GM23248 (cell line): ENCODE measurements at regions not wholly inside any gene's neighbourhood (a gene's known extent, or its start where the extent isn't known, plus 50 kb on each side); places are given as distances from the start of the nearest gene placed in this dataset.

Experiments
- EZH2 ChIP-seq: fragments of 200-600 bp; sonication (generic); IDR thresholded peaks from 2 replicates; pipeline ENCODE4 v1.6.1; 2018; ENCODE audit warnings: antibody characterized with exemption, mild to moderate bottlenecking; ENCODE audit not compliant: insufficient read depth, poor library complexity, severe bottlenecking
- EZH2phosphoT487 ChIP-seq: fragments of 200-600 bp; sonication (generic); IDR thresholded peaks from 2 replicates; pipeline ENCODE4 v1.6.1; 2018; ENCODE audit warnings: antibody characterized with exemption, moderate library complexity, mild to moderate bottlenecking, low read depth; ENCODE audit not compliant: insufficient read depth

DNA sequence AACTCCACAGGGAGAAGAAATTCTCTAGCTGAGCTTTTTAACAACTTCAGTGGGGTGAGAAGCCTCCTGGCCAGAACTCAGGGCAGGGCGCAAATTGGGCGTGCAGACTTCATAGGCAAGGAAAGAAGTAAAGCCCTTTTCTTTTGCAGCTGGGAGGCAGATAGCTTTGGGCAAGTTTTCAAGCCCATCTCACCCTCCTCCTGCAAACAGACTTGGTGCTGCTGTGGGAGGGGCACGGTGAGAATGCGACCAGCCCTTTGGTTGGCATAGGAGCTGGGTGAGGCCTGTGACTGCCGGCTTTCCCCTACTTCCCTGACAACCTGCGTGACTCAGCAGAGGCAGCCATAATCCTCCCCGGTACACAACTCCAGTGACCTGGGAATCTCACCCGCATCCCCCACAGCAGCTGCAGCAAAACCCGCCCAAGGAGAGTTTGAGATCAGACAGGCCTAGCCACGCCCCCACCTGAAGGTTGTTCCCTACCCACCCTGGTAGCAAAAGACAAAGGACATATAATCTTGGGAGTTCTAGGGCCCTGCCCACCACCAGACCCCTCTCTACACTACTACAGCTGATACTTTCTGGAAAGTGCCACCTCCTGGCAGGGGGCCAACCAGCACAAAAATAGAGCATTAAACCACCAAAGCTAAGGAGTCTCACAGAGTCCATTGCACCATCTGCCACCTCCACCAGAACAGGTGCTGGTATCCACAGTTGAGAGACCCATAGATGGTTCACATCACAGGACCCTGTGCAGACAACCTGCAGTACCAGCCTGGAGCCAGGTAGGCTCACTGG lies 195.5 kb upstream of the CCL2 start:
- TF ChIP-seq EZH2 (no peak), EZH2phosphoT487 (no peak)
